Transverse colon (tissue), 3 donors: ENCODE measurements at regions not wholly inside any gene's neighbourhood (a gene's known extent, or its start where the extent isn't known, plus 50 kb on each side); places are given as distances from the start of the nearest gene placed in this dataset.

Experiments used
- EP300 ChIP-seq: sonication (generic); formaldehyde crosslinking; IDR thresholded peaks from one replicate; pipeline ENCODE4 v1.6.1; 2017; ENCODE audit warnings: antibody characterized with exemption, low read depth
- POLR2A ChIP-seq: fragments of 450-650 bp; IDR thresholded peaks from one replicate; pipeline ENCODE4 v1.6.1; 2016; ENCODE audit warnings: antibody characterized with exemption, mild to moderate bottlenecking, moderate library complexity
- TF ChIP-seq, protein P1 (sequence below), 5 experiments: fragments of 200-600 bp in 3 of 5; fragments of 450-650 bp in 2 of 5; sonication (generic) in 3 of 5; IDR thresholded peaks; 1 replicate in 2 of 5; 2 replicates in 3 of 5; pipeline ENCODE4 v1.5.1; 2016 to 2017; ENCODE audit warnings: antibody characterized with exemption in 5 of 5, inconsistent platforms in 3 of 5, mild to moderate bottlenecking in 2 of 5, moderate library complexity in 1 of 5

DNA sequence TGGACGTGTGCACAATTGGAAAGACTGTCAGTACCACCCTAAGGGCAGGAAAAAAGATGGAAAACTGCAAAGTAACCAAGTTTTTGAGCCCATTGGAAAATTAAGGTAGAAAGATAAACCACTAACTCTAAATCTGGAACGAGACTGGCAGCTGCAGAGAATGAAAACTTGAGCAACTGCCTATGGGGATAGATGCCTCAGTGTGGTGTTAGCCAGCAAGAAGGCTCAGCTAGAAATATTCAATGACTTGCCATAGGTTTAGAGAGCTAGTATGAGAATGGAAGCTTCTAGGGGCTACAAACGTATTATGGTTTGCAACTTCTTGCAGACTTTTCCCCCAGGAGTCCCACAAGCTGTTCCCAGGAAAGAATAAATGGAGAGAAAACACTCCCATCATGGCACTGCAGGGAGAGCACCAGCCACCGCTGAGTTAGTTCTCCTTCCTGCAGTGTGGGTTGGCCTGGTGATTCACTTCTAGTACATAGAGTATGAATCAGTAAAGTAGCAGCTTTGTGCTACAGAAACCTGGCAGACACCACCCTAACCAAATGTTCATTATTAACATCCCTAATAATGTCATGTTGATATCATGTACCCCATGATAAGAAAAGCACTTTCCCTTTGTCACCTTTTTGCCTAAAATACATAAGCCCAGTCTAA, 372.4 kb upstream of the VWC2 start:
- TF ChIP-seq, protein P1, sequence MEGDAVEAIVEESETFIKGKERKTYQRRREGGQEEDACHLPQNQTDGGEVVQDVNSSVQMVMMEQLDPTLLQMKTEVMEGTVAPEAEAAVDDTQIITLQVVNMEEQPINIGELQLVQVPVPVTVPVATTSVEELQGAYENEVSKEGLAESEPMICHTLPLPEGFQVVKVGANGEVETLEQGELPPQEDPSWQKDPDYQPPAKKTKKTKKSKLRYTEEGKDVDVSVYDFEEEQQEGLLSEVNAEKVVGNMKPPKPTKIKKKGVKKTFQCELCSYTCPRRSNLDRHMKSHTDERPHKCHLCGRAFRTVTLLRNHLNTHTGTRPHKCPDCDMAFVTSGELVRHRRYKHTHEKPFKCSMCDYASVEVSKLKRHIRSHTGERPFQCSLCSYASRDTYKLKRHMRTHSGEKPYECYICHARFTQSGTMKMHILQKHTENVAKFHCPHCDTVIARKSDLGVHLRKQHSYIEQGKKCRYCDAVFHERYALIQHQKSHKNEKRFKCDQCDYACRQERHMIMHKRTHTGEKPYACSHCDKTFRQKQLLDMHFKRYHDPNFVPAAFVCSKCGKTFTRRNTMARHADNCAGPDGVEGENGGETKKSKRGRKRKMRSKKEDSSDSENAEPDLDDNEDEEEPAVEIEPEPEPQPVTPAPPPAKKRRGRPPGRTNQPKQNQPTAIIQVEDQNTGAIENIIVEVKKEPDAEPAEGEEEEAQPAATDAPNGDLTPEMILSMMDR (IDR thresholded peaks at IDR 0.05): no peak
- TF ChIP-seq EP300 (no peak), POLR2A (no peak)
